Keratinocyte (primary cell): ENCODE measurements at regions not wholly inside any gene's neighbourhood (a gene's known extent, or its start where the extent isn't known, plus 50 kb on each side); places are given as distances from the start of the nearest gene placed in this dataset.

Source experiments
- DNase-seq: peaks from one replicate; pipeline ENCODE4 v3.0.0-alpha.2; 2011; ENCODE audit warnings: low read depth, missing footprints, low spot score
- FAIRE-seq: peaks from 2 replicates; lab custom pipeline; 2011; peaks lifted over from hg19 to GRCh38; lab: Jason Lieb, UNC
- H2AFZ ChIP-seq: 2 replicates; pipeline ENCODE4 v1.6.0; 2012; ENCODE audit warnings: low read length, control low read depth, inconsistent platforms; ENCODE audit not compliant: control insufficient read depth
- H3K27ac ChIP-seq: 2 replicates; pipeline ENCODE4 v1.5.1; 2011; ENCODE audit warnings: low read length; ENCODE audit not compliant: control insufficient read depth, insufficient read depth
- H3K27me3 ChIP-seq: 3 replicates; pipeline ENCODE4 v1.6.0; 2011; ENCODE audit warnings: low read length; ENCODE audit not compliant: control insufficient read depth, insufficient read depth; ENCODE audit errors: extremely low read depth
- H3K36me3 ChIP-seq, 2 experiments: 2 replicates in 1 of 2; 3 replicates in 1 of 2; pipeline ENCODE4 v1.5.1; 2011; ENCODE audit warnings: low read length in 2 of 2, mild to moderate bottlenecking in 1 of 2; ENCODE audit not compliant: control insufficient read depth in 2 of 2, insufficient read depth in 2 of 2; ENCODE audit errors: extremely low read depth in 1 of 2
- H3K4me1 ChIP-seq: 3 replicates; pipeline ENCODE4 v1.5.1; 2011; ENCODE audit warnings: low read length; ENCODE audit not compliant: control insufficient read depth, insufficient read depth; ENCODE audit errors: extremely low read depth
- H3K4me2 ChIP-seq: 3 replicates; pipeline ENCODE4 v1.6.0; 2011; ENCODE audit warnings: low read depth, low read length; ENCODE audit not compliant: control insufficient read depth, insufficient read depth; ENCODE audit errors: extremely low read depth
- H3K4me3 ChIP-seq, 3 experiments: fragments of 200-600 bp in 1 of 3; sonication (generic) in 1 of 3; 2 replicates in 2 of 3; 3 replicates in 1 of 3; pipeline ENCODE4 v1.5.1; 2011 to 2016; ENCODE audit warnings: low read length in 3 of 3, mild to moderate bottlenecking in 3 of 3, control low read depth in 2 of 3, inconsistent platforms in 1 of 3, low read depth in 1 of 3, mixed read lengths in 1 of 3, mixed run types in 1 of 3, moderate library complexity in 1 of 3; ENCODE audit not compliant: control insufficient read depth in 2 of 3, insufficient read depth in 2 of 3; ENCODE audit errors: extremely low read depth in 1 of 3
- H3K79me2 ChIP-seq: 2 replicates; pipeline ENCODE4 v1.6.0; 2012; ENCODE audit warnings: low read length; ENCODE audit not compliant: control insufficient read depth, insufficient read depth
- H3K9ac ChIP-seq: 3 replicates; pipeline ENCODE4 v1.6.0; 2011; ENCODE audit warnings: low read length; ENCODE audit not compliant: control insufficient read depth, insufficient read depth; ENCODE audit errors: extremely low read depth
- H3K9me1 ChIP-seq: 3 replicates; pipeline ENCODE4 v1.6.0; 2011; ENCODE audit warnings: low read length; ENCODE audit not compliant: control insufficient read depth, insufficient read depth; ENCODE audit errors: extremely low read depth
- H3K9me3 ChIP-seq: 2 replicates; pipeline ENCODE4 v1.5.1; 2012; ENCODE audit warnings: low read depth, low read length; ENCODE audit not compliant: control insufficient read depth
- H4K20me1 ChIP-seq: 3 replicates; pipeline ENCODE4 v1.6.0; 2011; ENCODE audit warnings: low read length; ENCODE audit not compliant: control insufficient read depth, insufficient read depth; ENCODE audit errors: extremely low read depth
- CTCF ChIP-seq, 3 experiments: IDR thresholded peaks in 1 of 3; conservative IDR thresholded peaks in 1 of 3; optimal IDR thresholded peaks in 1 of 3; 2 replicates in 2 of 3; 3 replicates in 1 of 3; pipeline versions ENCODE3 to v1.5.1; 2011; ENCODE audit warnings: low read length in 3 of 3, mild to moderate bottlenecking in 3 of 3, moderate library complexity in 2 of 3, control low read depth in 1 of 3, inconsistent platforms in 1 of 3; ENCODE audit not compliant: insufficient read depth in 2 of 3; ENCODE audit errors: extremely low read depth in 1 of 3
- EZH2 ChIP-seq: IDR thresholded peaks from one replicate; pipeline ENCODE4 v1.6.1; 2012; ENCODE audit warnings: inconsistent platforms, mild to moderate bottlenecking, low read length, moderate library complexity
- dilution Hi-C: fragments of 300-500 bp; cut with MboI; formaldehyde crosslinking; loops from one replicate; pipeline ENCODE4 v1.7.0; 2020; ENCODE audit warnings: low sequenced_read_pairs; ENCODE audit not compliant: extremely low pct_ligation_motif_present

GRCh38 chr18:40011201-40011600 is 1943.8 kb upstream of the PIK3C3 start:
- H3K4me1 ChIP-seq: no peaks in the 10 kb centered on the region
- no peaks in the 10 kb centered on the region for H3K36me3 ChIP-seq
- no peaks in the 10 kb centered on the region for H3K9me3 ChIP-seq
- no peak overlapping the region for H3K4me3 ChIP-seq
- H3K4me2 ChIP-seq: no peak overlapping the region
- H3K79me2 ChIP-seq: no peaks in the 10 kb centered on the region
- no peak for FAIRE-seq
- no peaks in the 10 kb centered on the region for H3K27me3 ChIP-seq
- H2AFZ ChIP-seq: no peak overlapping the region
- no peak overlapping the region for H3K27ac ChIP-seq
- dilution Hi-C loops: no loop called here
- H3K9me1 ChIP-seq: no peaks in the 10 kb centered on the region
- no peak for DNase-seq
- H4K20me1 ChIP-seq: no peaks in the 10 kb centered on the region
- no peak overlapping the region for H3K9ac ChIP-seq
- TF ChIP-seq EZH2 (no peak), CTCF (optimal IDR thresholded peaks at IDR 0.05 in 1 of 3, IDR thresholded peaks at IDR 0.05 in 1 of 3, conservative IDR thresholded peaks at IDR 0.05 in 1 of 3; ENCODE audit: extremely low read depth in 1 of 3, insufficient read depth in 2 of 3, low read length in 3 of 3) (no peak)

- Histone ChIP-seq H3K4me2 (no peak overlapping the region), H3K27ac (no peak overlapping the region), H2AFZ (no peak overlapping the region), H3K27me3 (no peaks in the 10 kb centered on the region), H3K36me3 (no peaks in the 10 kb centered on the region), H3K9me1 (no peaks in the 10 kb centered on the region), H3K4me1 (no peaks in the 10 kb centered on the region), H3K79me2 (no peaks in the 10 kb centered on the region), H3K4me3 (no peak overlapping the region), H3K9ac (no peak overlapping the region), H3K9me3 (no peaks in the 10 kb centered on the region), H4K20me1 (no peaks in the 10 kb centered on the region)
- FAIRE-seq (no peak), DNase-seq (no peak)
- dilution Hi-C loops: no loop called here
- TF ChIP-seq EZH2 (no peak), CTCF (optimal IDR thresholded peaks at IDR 0.05 in 1 of 3, IDR thresholded peaks at IDR 0.05 in 1 of 3, conservative IDR thresholded peaks at IDR 0.05 in 1 of 3; ENCODE audit: extremely low read depth in 1 of 3, insufficient read depth in 2 of 3, low read length in 3 of 3) (no peak)
Observed at GRCh38 chr18:40006634-40007033, 1948.4 kb upstream of the PIK3C3 start.
